IPS-NIHi11 (cell line): ENCODE measurements at regions not wholly inside any gene's neighbourhood (a gene's known extent, or its start where the extent isn't known, plus 50 kb on each side); places are given as distances from the start of the nearest gene placed in this dataset.
A peak's percentile ranks its signal among the peaks of the same experiment; 100 is the strongest.

Source experiments
- DNase-seq: peaks from one replicate; pipeline ENCODE4 v3.0.0; 2012; ENCODE audit warnings: mixed read lengths, low spot score

- DNase-seq: no peak
These were observed 365.9 kb downstream of the CRPPA start for GRCh38 chr7:16055263-16055976.

- DNase-seq: no peak
These were observed 365.2 kb upstream of the MEOX2 start for GRCh38 chr7:16051561-16052255.

- DNase-seq: no peak
These were observed 359.6 kb upstream of the MEOX2 start for GRCh38 chr7:16046041-16046440.

GRCh38 chr7:16045296-16045695 is 358.8 kb upstream of the MEOX2 start:
- no peak for DNase-seq

- no peak for DNase-seq
These were observed 358.2 kb upstream of the MEOX2 start for GRCh38 chr7:16044645-16045044.

GRCh38 chr7:16040346-16040745 is 353.9 kb upstream of the MEOX2 start:
- no peak for DNase-seq

- no peak for DNase-seq
These were observed 352.4 kb upstream of the MEOX2 start for GRCh38 chr7:16038906-16039305.

GRCh38 chr7:16035392-16035791 is 348.9 kb upstream of the MEOX2 start:
- DNase-seq: no peak

GRCh38 chr7:16034866-16035265 is 348.4 kb upstream of the MEOX2 start:
- DNase-seq: no peak

GRCh38 chr7:16034353-16034752 is 347.9 kb upstream of the MEOX2 start:
- no peak for DNase-seq

- DNase-seq: no peak
These were observed 346.8 kb upstream of the MEOX2 start for GRCh38 chr7:16033233-16033632.

- no peak for DNase-seq
These were observed 342.2 kb upstream of the MEOX2 start for GRCh38 chr7:16028636-16029035.

- DNase-seq: peak; percentile 10
These were observed 341.6 kb upstream of the MEOX2 start for GRCh38 chr7:16028103-16028502.

- DNase-seq: no peak
These were observed 340.9 kb upstream of the MEOX2 start for GRCh38 chr7:16027396-16027795.

GRCh38 chr7:16026253-16027020 is 340.0 kb upstream of the MEOX2 start:
- DNase-seq: no peak

- DNase-seq: no peak
These were observed 339.2 kb upstream of the MEOX2 start for GRCh38 chr7:16025696-16026095.

GRCh38 chr7:16023503-16023902 is 337.0 kb upstream of the MEOX2 start:
- no peak for DNase-seq

- DNase-seq: no peak
These were observed 336.6 kb upstream of the MEOX2 start for GRCh38 chr7:16023046-16023445.

- no peak for DNase-seq
These were observed 335.4 kb upstream of the MEOX2 start for GRCh38 chr7:16021851-16022250.

GRCh38 chr7:16015981-16016380 is 329.5 kb upstream of the MEOX2 start:
- DNase-seq: no peak

- no peak for DNase-seq
These were observed 327.5 kb upstream of the MEOX2 start for GRCh38 chr7:16014031-16014430.

- no peak for DNase-seq
These were observed 321.4 kb upstream of the MEOX2 start for GRCh38 chr7:16007911-16008310.

GRCh38 chr7:16004702-16005101 is 318.2 kb upstream of the MEOX2 start:
- DNase-seq: no peak
